Activated naive CD4-positive, alpha-beta T cell treated with anti-CD3 and anti-CD28 coated beads, Interleukin-2, amount 50 U/mL, for 72 hours (primary cell): ENCODE measurements at regions not wholly inside any gene's neighbourhood (a gene's known extent, or its start where the extent isn't known, plus 50 kb on each side); places are given as distances from the start of the nearest gene placed in this dataset.
A peak's percentile ranks its signal among the peaks of the same experiment; 100 is the strongest.
"Not testable (repeated sequence)": the region's sequence is repeated elsewhere in the genome, so short reads cannot be mapped to it uniquely, and the experiment has no call there.

Experiments
- ATAC-seq, 2 donors: fragments of 150-1000 bp; cut with Tn5 transposase; 2 replicates each; pipeline ENCODE4 v1.10.0; 2021; ENCODE audit warnings: mild to moderate bottlenecking in 2 of 2, moderate library complexity in 2 of 2
- DNase-seq, 2 donors: peaks; one replicate each; pipeline ENCODE4 v3.0.0; 2021 to 2022; ENCODE audit warnings: low spot score in 2 of 2
- H3K27ac Mint-ChIP-seq, 2 donors: one replicate each; pipeline ENCODE4 v1.8.0; 2022; ENCODE audit warnings: mild to moderate bottlenecking in 2 of 2, mixed read lengths in 2 of 2
- H3K36me3 Mint-ChIP-seq, 2 donors: one replicate each; pipeline ENCODE4 v1.8.0; 2022; ENCODE audit warnings: mixed read lengths in 2 of 2
- H3K9me3 Mint-ChIP-seq, 2 donors: one replicate each; pipeline ENCODE4 v1.8.0; 2022; ENCODE audit warnings: mixed read lengths in 2 of 2

DNA sequence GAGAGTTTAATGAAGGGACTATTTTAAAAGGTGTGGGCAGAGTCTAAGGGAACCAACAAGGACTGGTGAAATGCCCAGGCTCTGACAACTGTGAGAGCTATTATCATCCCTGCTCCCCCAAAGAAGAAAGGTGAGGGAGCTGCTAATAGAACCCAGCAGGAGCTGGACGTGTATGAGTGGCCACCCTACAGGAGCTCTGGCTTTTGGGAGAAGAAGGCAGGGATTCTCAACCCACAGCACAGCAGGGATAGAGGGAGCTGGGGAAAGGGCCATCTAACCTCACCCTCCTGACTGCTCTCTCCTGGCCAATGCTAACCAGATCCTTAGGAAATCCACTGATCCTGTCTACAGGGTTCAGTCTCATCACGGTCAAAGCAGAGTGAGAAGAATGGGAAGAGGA lies 57.1 kb downstream of the GRIN2B start:
- no peak overlapping the region for H3K27ac Mint-ChIP-seq

DNA sequence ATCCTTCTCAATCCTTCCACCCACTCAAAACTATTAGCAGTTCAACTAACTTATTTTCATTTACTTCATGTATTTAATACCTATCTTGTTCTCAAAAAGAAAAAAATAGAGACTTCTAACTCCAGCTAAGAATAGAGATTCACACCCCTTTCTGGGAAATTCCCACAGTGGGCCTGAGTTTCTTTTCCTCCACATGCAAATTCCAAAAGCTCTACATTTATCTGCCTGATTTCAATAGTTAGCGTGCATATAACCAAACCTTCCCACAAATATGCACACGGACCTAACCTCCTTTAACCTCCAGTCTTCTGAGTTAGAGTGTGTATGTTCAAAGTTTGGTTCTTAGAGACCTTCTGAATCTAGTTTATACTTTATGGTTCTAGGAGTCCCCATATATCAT lies 62.5 kb downstream of the GRIN2B start:
- Mint-ChIP-seq H3K27ac (no peak overlapping the region), H3K9me3 (no peaks in the 10 kb centered on the region), H3K36me3 (no peaks in the 10 kb centered on the region)
- DNase-seq (no peak), ATAC-seq (no peak)

More for the DNA sequence above, 57.1 kb downstream of the GRIN2B start:
- no peak for DNase-seq
- no peaks in the 10 kb centered on the region for H3K36me3 Mint-ChIP-seq
- no peak for ATAC-seq
- H3K9me3 Mint-ChIP-seq, result no peaks in the 10 kb centered on the region

DNA sequence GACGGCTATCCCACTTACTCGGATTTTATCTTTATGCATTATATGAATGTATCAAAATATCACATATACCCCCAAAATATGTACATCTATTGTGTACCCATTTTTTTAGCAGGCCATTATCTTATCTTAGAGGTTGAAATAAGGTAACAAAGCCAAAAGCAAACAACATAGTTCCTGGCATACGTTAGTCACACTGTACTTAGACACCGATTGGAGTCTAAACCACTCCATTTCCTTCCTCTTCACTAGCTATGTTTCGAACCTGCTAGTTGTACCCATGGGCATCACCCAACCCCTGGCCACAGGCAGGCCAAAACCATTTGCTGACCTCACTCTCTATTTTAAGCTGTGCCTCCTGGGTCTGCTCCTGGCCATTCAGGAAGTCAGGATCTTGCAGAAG lies 66.3 kb downstream of the GRIN2B start:
- Mint-ChIP-seq H3K27ac (no peak overlapping the region), H3K9me3 (no peaks in the 10 kb centered on the region), H3K36me3 (no peaks in the 10 kb centered on the region)
- ATAC-seq, result no peak
- DNase-seq, result no peak

DNA sequence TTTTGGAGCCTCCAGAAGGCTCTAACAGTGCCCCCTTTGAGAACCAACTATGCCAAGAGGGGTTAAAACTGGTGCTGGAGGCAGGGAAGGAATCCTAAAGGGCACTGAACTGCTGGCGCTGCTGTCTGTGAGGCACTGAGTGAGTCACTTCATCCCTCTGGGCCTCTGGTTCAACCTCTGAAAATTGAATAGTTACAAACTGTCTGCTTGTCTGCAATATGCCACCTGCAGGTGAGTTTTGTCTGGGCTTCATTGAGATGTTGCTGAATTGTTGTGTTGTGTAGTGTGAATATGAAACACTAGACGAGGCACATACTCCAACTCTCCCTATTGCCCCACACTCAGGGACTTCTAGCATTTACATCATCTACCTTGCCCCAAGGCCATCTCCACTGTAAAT lies 68.0 kb downstream of the GRIN2B start:
- Mint-ChIP-seq H3K27ac (no peak overlapping the region), H3K36me3 (no peaks in the 10 kb centered on the region), H3K9me3 (no peaks in the 10 kb centered on the region)
- DNase-seq, result no peak
- no peak for ATAC-seq

DNA sequence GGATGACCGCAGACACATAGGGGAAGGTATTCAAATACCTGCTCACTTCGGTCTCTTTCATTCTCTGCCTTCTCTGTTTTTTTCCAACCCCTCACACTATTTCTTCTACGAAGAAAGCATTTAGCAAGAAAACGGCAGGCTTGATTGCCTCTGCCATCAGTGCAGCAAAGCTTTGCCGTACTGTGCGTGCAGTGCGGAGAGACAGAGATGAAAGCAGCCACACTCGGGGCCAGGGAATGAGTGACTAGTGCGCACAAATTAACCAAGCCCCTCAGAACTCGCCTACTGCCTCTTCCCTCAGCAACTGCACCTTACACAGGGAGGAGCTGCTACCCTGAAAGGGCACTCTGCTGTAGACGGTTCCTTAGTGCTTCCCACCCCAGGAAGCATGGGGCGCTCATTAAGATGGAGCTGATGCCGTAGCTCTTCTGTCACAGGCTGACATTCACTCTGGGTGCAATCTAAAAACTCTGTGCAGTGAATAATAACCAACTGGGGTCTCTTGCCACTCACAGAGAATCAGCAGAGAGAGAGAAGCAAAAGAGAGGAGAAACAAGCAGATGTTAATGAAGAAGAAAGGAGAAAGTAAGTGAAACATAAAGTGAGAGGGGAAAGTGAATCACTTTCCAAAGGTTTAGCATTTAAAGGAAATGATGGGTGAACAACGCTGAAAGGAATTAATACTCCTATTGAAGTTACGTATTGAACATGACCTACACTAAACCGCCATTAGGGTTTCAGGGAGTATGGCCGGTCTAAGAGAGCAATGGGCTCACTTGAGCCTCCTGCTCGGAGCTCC lies 69.4 kb downstream of the GRIN2B start:
- no peak for DNase-seq
- H3K27ac Mint-ChIP-seq, result no peak overlapping the region
- H3K9me3 Mint-ChIP-seq, result no peaks in the 10 kb centered on the region
- no peaks in the 10 kb centered on the region for H3K36me3 Mint-ChIP-seq
- no peak for ATAC-seq

DNA sequence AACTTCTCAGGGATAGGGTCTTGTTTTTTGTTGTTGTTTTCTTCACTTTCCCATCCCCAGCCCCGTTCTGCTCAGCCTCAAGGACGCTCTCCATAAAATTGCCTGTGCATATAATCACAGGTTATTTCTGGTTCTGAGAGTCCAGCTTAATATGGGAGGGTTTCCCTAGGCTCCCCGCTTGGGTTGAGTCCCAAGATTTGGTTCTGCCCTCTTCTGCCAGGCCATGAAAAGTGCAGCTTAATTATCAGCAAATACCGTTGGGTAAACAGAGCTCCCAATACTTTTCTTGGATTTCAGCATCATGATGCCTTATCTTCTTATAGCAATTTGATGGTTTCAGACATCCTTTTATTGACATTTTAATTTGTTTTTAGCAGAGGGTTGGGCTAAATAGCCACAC lies 75.6 kb downstream of the GRIN2B start:
- no peak for ATAC-seq

DNA sequence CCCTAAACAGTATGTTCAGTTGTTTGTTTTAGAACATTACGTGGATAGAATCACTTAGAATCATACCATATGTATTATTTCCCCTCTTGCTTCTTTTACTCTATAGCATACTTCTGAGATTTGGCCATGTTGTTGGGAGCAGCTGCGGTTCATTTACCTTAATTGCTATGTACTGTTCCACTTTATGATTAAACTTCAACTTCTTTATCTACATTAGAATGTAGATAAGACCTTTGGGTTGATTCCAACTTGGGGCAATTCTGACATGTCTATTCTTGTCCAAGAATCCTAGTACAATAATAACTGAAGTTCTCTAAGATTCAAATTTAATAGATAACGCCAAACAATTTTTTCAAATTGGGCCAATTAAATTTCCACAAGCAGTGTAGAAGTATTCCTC lies 80.7 kb downstream of the GRIN2B start:
- DNase-seq (no peak), ATAC-seq (no peak)
- Mint-ChIP-seq H3K9me3 (peaks cover 0 to 8% of the 10 kb centered on the region in 2 donors), H3K36me3 (no peaks in the 10 kb centered on the region), H3K27ac (no peak overlapping the region)

More for the DNA sequence above, 75.6 kb downstream of the GRIN2B start:
- H3K27ac Mint-ChIP-seq, result no peak overlapping the region
- H3K9me3 Mint-ChIP-seq, result peaks cover 4 to 9% of the 10 kb centered on the region in 2 donors
- H3K36me3 Mint-ChIP-seq, result no peaks in the 10 kb centered on the region
- no peak for DNase-seq

DNA sequence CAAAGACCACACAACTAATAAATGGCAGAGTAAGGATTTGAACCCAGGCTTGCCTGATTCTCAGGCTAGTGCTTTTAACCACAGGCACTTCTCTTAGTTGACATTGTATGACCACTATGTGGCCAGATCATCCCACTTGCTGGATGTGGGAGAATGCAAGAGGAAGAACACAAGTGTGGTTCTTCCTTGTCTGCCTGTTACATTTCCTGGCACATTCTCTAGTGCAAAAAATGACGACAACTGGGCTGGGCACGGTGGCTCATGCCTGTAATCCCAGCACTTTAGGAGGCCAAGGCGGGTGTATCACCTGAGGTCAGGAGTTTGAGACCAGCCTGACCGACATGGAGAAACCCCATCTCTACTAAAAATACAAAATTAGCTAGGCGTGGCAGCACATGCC lies 83.0 kb downstream of the GRIN2B start:
- H3K27ac Mint-ChIP-seq, H3K36me3 Mint-ChIP-seq, ATAC-seq, H3K9me3 Mint-ChIP-seq, DNase-seq: not testable (repeated sequence)

DNA sequence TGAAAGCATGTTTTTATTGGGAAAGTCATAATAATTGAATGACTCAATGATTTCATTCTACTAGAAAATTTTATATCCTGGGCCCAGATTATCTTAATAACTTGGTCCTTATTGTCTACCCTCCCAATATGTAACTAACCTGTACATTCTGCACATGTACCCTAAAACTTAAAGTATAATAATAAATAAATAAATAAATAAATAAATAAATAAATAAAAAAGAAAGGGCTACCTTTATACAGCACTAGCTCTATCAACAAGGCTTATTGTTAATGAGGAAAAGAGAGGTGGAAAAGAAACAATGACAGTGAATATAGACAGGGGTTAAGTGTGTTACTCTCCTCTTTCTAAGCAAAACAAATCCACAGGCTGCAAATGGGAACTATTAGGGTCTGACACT lies 83.6 kb downstream of the GRIN2B start:
- Mint-ChIP-seq H3K27ac (no peak overlapping the region), H3K9me3 (no peaks in the 10 kb centered on the region), H3K36me3 (no peaks in the 10 kb centered on the region)
- DNase-seq (no peak), ATAC-seq (no peak)

DNA sequence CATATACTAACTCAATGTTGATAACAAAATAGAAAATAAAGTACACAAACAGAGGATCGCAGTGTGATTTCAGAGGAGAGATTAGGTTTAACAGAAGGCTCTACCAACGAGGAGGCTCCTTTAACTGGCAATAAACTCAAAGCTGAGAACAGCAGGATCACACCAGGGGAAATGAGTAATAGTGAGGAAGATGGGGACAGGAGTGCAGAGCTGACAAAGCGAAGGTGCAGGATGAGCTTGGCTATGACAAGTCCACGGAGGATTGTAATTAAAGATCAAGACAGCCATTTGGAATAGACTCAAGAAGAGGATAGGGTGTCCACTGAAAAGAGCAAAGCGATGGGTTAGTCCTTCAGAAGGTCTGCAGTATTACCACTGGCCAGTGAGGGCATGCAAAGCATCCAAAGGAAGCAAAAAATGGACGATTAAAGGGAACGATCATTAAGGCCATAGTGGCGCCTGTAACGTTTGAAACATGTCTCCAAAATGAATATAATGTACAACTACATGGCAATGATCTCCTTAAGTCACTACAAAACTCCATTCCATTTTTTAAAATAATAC lies 85.3 kb downstream of the GRIN2B start:
- DNase-seq (no peak), ATAC-seq (no peak)
- Mint-ChIP-seq H3K27ac (no peak overlapping the region), H3K9me3 (no peaks in the 10 kb centered on the region), H3K36me3 (no peaks in the 10 kb centered on the region)

DNA sequence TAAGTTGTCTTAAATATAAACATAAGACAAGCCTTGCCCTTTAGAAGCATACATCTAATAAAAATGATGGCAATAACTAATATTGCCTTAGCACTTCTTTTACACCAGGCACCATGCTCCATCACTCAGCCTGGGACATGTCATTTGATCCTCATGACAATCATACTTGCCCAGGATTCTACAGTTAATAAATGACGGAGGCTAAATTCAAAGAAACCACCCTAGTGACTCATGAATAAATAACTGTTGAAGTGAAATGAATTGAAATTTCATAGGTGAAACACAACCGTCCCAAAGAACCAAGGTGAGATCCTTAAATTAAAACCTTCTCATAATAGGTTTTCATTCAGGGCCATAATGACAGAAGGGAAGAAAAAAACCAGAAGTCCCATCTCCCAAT lies 89.5 kb downstream of the GRIN2B start:
- H3K36me3 Mint-ChIP-seq, result no peaks in the 10 kb centered on the region
- H3K9me3 Mint-ChIP-seq, result no peaks in the 10 kb centered on the region
- no peak overlapping the region for H3K27ac Mint-ChIP-seq
- DNase-seq, result no peak
- no peak for ATAC-seq

DNA sequence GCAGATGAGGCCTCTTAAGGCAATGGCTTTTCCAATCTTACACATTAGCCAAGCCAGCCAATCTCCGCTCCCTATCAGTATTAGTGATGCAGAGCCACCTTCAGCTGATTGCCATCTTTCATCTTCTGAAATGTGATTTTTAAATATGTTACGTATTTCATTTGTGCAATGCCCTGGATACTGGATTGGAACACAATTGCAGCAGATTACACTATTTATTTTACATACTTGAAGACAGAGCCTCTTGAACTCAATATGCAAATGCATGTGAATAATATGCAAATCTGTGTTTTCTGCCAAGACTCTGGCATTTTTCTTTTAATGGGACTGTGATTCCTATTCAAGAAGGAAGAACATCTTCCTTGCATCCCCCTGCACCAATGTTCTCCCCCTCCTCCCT lies 90.5 kb downstream of the GRIN2B start:
- no peak overlapping the region for H3K27ac Mint-ChIP-seq
- H3K36me3 Mint-ChIP-seq, result no peaks in the 10 kb centered on the region
- DNase-seq (no peak), ATAC-seq (no peak)
- H3K9me3 Mint-ChIP-seq, result no peaks in the 10 kb centered on the region

DNA sequence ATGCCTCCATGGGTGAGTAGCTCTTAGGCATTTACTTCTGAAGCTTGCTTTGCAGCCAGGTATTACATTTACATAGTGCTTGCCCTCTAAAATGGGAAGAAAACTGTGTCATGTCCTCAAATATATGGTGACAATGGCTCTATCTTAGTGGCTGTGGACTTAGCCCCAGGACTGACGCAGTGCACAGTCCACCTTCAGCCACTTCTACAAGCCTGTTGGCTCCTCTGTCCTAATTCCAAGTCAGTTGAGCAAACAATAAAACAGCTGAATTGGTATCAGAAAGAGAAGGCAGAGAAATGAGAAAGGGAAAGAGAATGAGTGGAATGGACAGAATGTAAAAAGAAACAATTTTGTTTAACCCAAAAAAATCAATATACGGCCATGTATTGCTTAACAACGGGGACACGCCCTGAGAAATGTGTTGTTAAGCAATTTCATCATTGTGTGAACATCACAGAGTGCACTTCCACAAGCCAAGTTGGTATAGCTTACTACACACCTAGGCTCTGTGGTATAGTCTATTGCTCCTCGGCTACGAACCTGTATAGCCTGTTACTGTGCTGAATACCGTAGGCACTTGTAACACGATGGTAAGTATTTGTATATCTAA lies 93.5 kb downstream of the GRIN2B start:
- DNase-seq (no peak), ATAC-seq (no peak)
- Mint-ChIP-seq H3K9me3 (no peaks in the 10 kb centered on the region), H3K36me3 (no peaks in the 10 kb centered on the region), H3K27ac (no peak overlapping the region)

DNA sequence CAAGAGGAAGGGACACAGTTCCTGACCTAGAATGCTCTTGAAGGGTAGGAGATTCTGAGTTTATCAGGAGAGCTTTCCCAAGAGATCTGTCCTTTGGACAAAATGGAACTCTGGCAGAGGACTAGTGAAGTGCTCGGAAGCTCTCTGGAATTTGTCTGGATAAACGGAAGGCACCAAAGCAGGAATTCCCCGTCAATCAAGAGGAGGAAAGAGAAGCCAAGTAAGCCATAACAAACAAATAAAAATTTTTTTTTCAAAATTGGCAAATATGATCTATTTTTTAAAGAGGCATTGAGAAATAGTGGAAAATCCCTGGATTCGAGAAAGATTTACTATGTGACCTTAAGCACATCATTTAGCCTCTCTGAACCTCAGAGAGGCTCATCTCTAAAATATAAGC lies 99.2 kb downstream of the GRIN2B start:
- Mint-ChIP-seq H3K9me3 (no peaks in the 10 kb centered on the region), H3K27ac (no peak overlapping the region), H3K36me3 (no peaks in the 10 kb centered on the region)
- ATAC-seq (no peak), DNase-seq (no peak)

DNA sequence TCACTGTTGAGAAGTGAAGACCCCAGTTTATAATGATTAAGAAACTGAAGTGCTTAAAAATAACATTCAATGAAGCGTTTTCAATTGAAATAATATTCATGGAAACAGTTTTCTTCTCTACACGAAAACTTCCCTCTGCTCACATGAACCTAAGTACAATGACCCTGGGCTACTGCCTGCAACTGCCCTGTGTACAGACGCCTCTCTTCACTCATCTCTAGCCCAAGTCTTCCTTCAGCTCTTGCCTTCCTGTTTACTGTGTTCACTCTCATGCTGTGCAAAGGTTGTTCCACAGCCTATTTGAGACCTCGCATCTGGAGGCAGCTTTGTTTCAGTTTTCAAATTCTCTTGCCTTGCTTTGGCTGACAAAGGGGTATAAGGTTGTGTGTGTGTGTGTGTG lies 100.8 kb downstream of the GRIN2B start:
- ATAC-seq, result no peak
- Mint-ChIP-seq H3K27ac (no peak overlapping the region), H3K36me3 (no peaks in the 10 kb centered on the region), H3K9me3 (no peaks in the 10 kb centered on the region)
- DNase-seq, result no peak

DNA sequence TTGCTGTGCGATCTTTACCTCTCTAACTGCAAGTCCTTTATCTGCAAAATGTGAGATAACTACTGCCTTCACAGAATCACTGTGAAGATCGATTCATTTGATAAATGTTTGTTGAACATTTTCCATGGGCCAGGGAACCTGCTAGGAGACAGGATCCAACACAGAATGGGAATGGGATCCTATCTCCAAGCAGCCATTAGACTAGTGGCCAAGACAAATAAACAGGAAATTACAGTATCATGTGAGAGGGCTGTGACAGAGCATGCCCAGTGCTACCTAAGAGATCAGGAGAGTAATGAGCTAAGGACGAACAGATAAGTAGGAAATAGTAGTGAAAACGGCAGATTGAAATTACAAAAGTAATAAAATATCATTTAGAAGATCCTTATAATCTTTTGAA lies 105.7 kb downstream of the GRIN2B start:
- Mint-ChIP-seq H3K27ac (no peak overlapping the region), H3K9me3 (no peaks in the 10 kb centered on the region), H3K36me3 (no peaks in the 10 kb centered on the region)
- DNase-seq (no peak), ATAC-seq (no peak)

DNA sequence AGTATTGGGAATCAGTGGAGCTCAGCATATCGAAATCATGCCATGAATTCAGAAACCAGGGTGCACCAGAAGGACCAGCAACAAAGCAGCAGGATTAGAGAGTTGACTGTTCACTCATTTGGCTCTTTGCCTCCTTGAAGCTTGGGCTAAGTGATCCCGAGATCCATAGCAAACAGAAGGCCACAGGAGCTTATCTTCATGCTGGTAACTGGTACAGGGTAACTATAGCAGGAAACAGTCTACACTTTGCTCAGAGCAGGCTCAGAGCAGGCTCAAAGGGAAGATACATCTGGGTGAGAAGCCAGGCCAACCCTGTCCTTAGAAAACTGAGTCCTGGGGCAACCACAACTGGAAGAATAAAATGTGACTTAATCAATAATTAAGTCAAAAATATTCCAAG lies 111.1 kb downstream of the GRIN2B start:
- DNase-seq, result no peak
- Mint-ChIP-seq H3K27ac (no peak overlapping the region), H3K9me3 (no peaks in the 10 kb centered on the region), H3K36me3 (no peaks in the 10 kb centered on the region)
- no peak for ATAC-seq

DNA sequence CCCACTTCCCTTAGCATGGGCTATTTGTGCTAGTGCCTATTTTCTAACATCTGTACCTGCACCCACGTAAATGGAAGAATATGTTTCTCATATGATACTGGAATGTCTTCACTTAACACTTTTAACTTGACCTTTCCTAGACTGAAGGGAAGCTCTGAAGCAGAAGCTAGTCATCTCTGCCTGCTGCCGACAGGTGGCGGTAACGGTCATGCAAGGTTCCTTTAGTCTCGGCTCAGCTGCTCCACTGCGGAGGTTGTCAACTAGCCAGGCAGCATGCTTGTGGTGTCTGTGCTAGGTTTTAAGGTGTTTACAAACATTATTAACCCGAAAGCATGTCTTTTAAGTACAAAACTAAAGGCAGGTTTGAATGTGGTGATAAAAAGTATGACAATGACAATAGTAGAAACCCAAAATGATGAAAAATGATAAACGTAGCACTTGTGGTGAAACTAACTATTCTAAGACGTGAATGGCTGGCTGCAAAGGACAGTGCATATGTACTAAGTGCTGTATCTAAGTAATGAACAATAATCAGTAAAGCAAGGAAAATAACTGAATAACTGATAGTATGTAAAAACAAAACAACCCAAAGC lies 117.2 kb downstream of the GRIN2B start:
- no peaks in the 10 kb centered on the region for H3K36me3 Mint-ChIP-seq
- peak in 1 of 2 donors; percentile 61 for DNase-seq
- no peaks in the 10 kb centered on the region for H3K9me3 Mint-ChIP-seq
- no peak overlapping the region for H3K27ac Mint-ChIP-seq
- peak; percentile 41 to 59 for ATAC-seq
